AG09309 (cell line): ENCODE measurements at regions not wholly inside any gene's neighbourhood (a gene's known extent, or its start where the extent isn't known, plus 50 kb on each side); places are given as distances from the start of the nearest gene placed in this dataset.

Source experiments
- DNase-seq: peaks from one replicate; pipeline ENCODE4 v3.0.0-alpha.2; 2010; ENCODE audit warnings: low read depth
- H3K4me3 ChIP-seq: 2 replicates; pipeline ENCODE4 v1.5.1; 2011; ENCODE audit warnings: mild to moderate bottlenecking, low read depth, low read length, moderate library complexity; ENCODE audit not compliant: control insufficient read depth
- CTCF ChIP-seq: IDR thresholded peaks from 2 replicates; pipeline ENCODE4 v1.5.1; 2011; ENCODE audit warnings: mild to moderate bottlenecking, low read depth, low read length, inconsistent platforms; ENCODE audit not compliant: insufficient read depth, control insufficient read depth; ENCODE audit errors: missing control alignments

GRCh38 chr2:17191223-17191622 is 327.0 kb downstream of the RAD51AP2 start:
- no peak for DNase-seq
- H3K4me3 ChIP-seq = no peak overlapping the region
- TF ChIP-seq CTCF = no peak

GRCh38 chr2:17190527-17190926 is 327.7 kb downstream of the RAD51AP2 start:
- H3K4me3 ChIP-seq = no peak overlapping the region
- DNase-seq = no peak
- TF ChIP-seq CTCF = no peak

- no peak for DNase-seq
- H3K4me3 ChIP-seq = no peak overlapping the region
- TF ChIP-seq CTCF = no peak
Measured at GRCh38 chr2:17188721-17189120, 329.5 kb downstream of the RAD51AP2 start.

- no peak for DNase-seq
- no peak overlapping the region for H3K4me3 ChIP-seq
- TF ChIP-seq CTCF = no peak
Measured at GRCh38 chr2:17184512-17184911, 333.7 kb downstream of the RAD51AP2 start.

GRCh38 chr2:17182399-17182798 is 335.8 kb downstream of the RAD51AP2 start:
- DNase-seq = no peak
- no peak overlapping the region for H3K4me3 ChIP-seq
- no peak for TF ChIP-seq CTCF

DNA sequence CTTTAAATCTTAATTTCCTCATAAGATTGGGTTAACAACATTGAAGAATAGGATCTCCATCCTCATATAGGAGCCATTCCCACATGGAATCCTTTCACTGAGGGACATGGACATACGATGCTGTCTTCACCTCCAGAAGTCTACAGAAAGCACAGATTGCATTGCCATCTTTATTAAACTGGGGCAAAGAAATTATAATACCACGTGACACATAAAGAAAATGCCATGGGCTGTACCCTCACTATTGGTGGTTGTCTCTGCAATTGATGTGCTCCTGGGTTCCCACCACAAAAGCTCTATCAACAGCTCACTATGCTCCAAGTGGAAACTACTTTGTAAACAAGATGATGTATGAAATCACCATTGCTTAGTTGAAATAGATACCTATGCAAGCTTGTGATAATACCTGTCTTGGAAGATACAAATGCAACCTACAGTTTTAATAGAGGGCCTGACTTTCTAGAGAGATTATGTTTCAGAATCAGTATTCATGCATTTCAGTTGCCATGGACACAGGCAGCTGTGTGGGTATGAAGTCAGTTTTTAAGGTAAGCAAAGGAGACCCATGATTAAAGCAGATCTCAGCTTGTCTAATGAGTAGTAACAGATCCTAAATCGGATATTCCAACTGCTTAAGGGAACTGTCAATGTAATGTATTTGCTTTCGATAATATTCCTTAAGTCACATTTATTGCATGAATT is 337.0 kb downstream of the RAD51AP2 start:
- no peak for TF ChIP-seq CTCF
- no peak for DNase-seq
- no peak overlapping the region for H3K4me3 ChIP-seq
